ENCODE measurements at regions not wholly inside any gene's neighbourhood (a gene's known extent, or its start where the extent isn't known, plus 50 kb on each side); places are given as distances from the start of the nearest gene placed in this dataset.

DNA sequence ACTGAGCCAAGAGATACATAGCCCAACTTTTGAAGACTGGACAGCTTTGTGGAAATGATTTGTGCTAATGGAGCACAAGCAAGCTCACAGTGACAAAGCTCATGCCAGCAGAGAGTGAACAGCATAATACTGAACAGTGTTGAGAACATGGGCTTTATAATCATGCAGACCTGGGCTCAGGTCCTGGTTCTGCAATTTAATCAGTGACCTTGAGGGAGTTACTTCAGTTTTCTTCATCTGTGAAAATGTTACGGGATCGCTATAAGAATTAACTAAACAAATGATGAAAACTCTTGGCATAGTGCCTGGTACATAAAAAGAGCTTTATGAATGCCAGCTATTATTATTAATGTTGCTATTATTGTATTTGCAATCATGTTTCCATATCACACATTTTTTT, 690.5 kb upstream of the LRRN3 start:
- intact Hi-C loops (cut with micrococcal nuclease), result loop anchor here in 1 of 2 donors (10.0 kb wide), 1 partner anchor 56 kb away; no protein-coding TSS in a partner anchor
- H3K79me2 ChIP-seq (ENCODE audit: insufficient read depth, low read length), result no peaks in the 10 kb centered on the region
- no peaks in the 10 kb centered on the region for H3K27me3 ChIP-seq (ENCODE audit: control insufficient read depth in 2 of 2, insufficient read depth in 2 of 2, low read length in 2 of 2)
- H3K4me1 ChIP-seq (ENCODE audit: control insufficient read depth in 1 of 2, insufficient read depth in 2 of 2, low read length in 2 of 2), result no peaks in the 10 kb centered on the region
- no peak overlapping the region for H3K27ac ChIP-seq (ENCODE audit: low read depth in 1 of 2, low read length in 2 of 2)
- no peak overlapping the region for H2AFZ ChIP-seq (ENCODE audit: insufficient read depth, low read depth, low read length, poor library complexity, severe bottlenecking)
- H3K9me3 ChIP-seq (replicated peaks in 1 of 2; ENCODE audit: control insufficient read depth in 1 of 2, insufficient read depth in 1 of 2, low read length in 2 of 2), result no peaks in the 10 kb centered on the region
- H3K36me3 ChIP-seq (replicated peaks in 1 of 2; ENCODE audit: control insufficient read depth in 1 of 2, insufficient read depth in 2 of 2, low read length in 2 of 2), result no peaks in the 10 kb centered on the region
- no peak for DNase-seq
- TF ChIP-seq, protein P1, sequence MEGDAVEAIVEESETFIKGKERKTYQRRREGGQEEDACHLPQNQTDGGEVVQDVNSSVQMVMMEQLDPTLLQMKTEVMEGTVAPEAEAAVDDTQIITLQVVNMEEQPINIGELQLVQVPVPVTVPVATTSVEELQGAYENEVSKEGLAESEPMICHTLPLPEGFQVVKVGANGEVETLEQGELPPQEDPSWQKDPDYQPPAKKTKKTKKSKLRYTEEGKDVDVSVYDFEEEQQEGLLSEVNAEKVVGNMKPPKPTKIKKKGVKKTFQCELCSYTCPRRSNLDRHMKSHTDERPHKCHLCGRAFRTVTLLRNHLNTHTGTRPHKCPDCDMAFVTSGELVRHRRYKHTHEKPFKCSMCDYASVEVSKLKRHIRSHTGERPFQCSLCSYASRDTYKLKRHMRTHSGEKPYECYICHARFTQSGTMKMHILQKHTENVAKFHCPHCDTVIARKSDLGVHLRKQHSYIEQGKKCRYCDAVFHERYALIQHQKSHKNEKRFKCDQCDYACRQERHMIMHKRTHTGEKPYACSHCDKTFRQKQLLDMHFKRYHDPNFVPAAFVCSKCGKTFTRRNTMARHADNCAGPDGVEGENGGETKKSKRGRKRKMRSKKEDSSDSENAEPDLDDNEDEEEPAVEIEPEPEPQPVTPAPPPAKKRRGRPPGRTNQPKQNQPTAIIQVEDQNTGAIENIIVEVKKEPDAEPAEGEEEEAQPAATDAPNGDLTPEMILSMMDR (IDR thresholded peaks at IDR 0.05), result no peak
- H3K9me3 Mint-ChIP-seq, result peaks cover 0 to 6% (median 2%) of the 10 kb centered on the region in 7 donors
- no peaks in the 10 kb centered on the region for H3K36me3 Mint-ChIP-seq
- no CpG with 5 or more reads among the region's 2 CpGs for WGBS (ENCODE audit: insufficient coverage)
- no peaks in the 10 kb centered on the region for H3K4me1 Mint-ChIP-seq
- H3K9ac ChIP-seq (ENCODE audit: insufficient read depth, low read length, poor library complexity, severe bottlenecking), result no peak overlapping the region
- no peak overlapping the region for H3K4me3 ChIP-seq (replicated peaks in 1 of 3; ENCODE audit: low read depth in 2 of 3, low read length in 3 of 3)
- H3K4me2 ChIP-seq (replicated peaks; ENCODE audit: extremely low read depth, low read length, poor library complexity, severe bottlenecking), result no peak overlapping the region
- H4K20me1 ChIP-seq (ENCODE audit: insufficient read depth, low read length), result no peaks in the 10 kb centered on the region
- no peak overlapping the region for H3K4me3 Mint-ChIP-seq
- H3K27me3 Mint-ChIP-seq (ENCODE audit: low read depth in 3 of 3), result no peaks in the 10 kb centered on the region
- H3K27ac Mint-ChIP-seq, result no peak overlapping the region

DNA sequence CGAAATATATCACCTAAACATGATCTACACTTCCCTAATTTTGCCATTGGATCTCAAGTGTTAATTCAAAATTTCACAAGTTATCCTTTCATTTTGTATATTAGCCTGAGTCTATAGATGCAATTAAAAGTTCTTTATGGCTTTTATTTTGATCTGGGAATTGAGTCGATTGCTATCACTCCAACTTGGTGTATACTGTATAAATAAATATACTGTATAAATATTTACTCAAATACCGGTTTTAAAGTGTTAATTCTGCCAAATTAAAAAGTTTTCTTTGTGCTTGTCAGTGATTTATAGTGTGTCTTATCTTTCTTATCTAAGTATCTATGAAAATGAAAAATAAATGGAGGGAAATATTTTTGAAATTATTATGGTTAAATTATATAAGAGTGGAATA, 683.7 kb upstream of the LRRN3 start:
- TF ChIP-seq, protein P1 (IDR thresholded peaks at IDR 0.05), result no peak

More for the DNA sequence above, 683.7 kb upstream of the LRRN3 start:
- H3K9me3 ChIP-seq (replicated peaks in 1 of 2; ENCODE audit: control insufficient read depth in 1 of 2, insufficient read depth in 1 of 2, low read length in 2 of 2), result peaks cover 3 to 4% of the 10 kb centered on the region in 2 donors
- no peak overlapping the region for H3K27ac ChIP-seq (ENCODE audit: low read depth in 1 of 2, low read length in 2 of 2)
- H3K36me3 ChIP-seq (replicated peaks in 1 of 2; ENCODE audit: control insufficient read depth in 1 of 2, insufficient read depth in 2 of 2, low read length in 2 of 2), result no peaks in the 10 kb centered on the region
- Mint-ChIP-seq H3K9me3 (peaks cover 0 to 6% (median 2%) of the 10 kb centered on the region in 7 donors), H3K4me3 (no peak overlapping the region), H3K27me3 (ENCODE audit: low read depth in 3 of 3) (no peaks in the 10 kb centered on the region), H3K36me3 (no peaks in the 10 kb centered on the region), H3K4me1 (no peaks in the 10 kb centered on the region), H3K27ac (no peak overlapping the region)
- no peak for DNase-seq
- no peaks in the 10 kb centered on the region for H4K20me1 ChIP-seq (ENCODE audit: insufficient read depth, low read length)
- no peak overlapping the region for H3K4me2 ChIP-seq (replicated peaks; ENCODE audit: extremely low read depth, low read length, poor library complexity, severe bottlenecking)
- no peaks in the 10 kb centered on the region for H3K27me3 ChIP-seq (ENCODE audit: control insufficient read depth in 2 of 2, insufficient read depth in 2 of 2, low read length in 2 of 2)
- no peak overlapping the region for H3K9ac ChIP-seq (ENCODE audit: insufficient read depth, low read length, poor library complexity, severe bottlenecking)
- H2AFZ ChIP-seq (ENCODE audit: insufficient read depth, low read depth, low read length, poor library complexity, severe bottlenecking), result no peak overlapping the region
- no peak overlapping the region for H3K4me3 ChIP-seq (replicated peaks in 1 of 3; ENCODE audit: low read depth in 2 of 3, low read length in 3 of 3)
- WGBS (ENCODE audit: insufficient coverage), result no CpG with 5 or more reads among the region's 3 CpGs
- H3K79me2 ChIP-seq (ENCODE audit: insufficient read depth, low read length), result no peaks in the 10 kb centered on the region
- intact Hi-C loops (cut with micrococcal nuclease), result loop anchor here in 1 of 2 donors (10.0 kb wide), 1 partner anchor 62 kb away; no protein-coding TSS in a partner anchor
- H3K4me1 ChIP-seq (ENCODE audit: control insufficient read depth in 1 of 2, insufficient read depth in 2 of 2, low read length in 2 of 2), result no peaks in the 10 kb centered on the region
